ENCODE measurements at regions not wholly inside any gene's neighbourhood (a gene's known extent, or its start where the extent isn't known, plus 50 kb on each side); places are given as distances from the start of the nearest gene placed in this dataset.
A peak's percentile ranks its signal among the peaks of the same experiment; 100 is the strongest.

DNA sequence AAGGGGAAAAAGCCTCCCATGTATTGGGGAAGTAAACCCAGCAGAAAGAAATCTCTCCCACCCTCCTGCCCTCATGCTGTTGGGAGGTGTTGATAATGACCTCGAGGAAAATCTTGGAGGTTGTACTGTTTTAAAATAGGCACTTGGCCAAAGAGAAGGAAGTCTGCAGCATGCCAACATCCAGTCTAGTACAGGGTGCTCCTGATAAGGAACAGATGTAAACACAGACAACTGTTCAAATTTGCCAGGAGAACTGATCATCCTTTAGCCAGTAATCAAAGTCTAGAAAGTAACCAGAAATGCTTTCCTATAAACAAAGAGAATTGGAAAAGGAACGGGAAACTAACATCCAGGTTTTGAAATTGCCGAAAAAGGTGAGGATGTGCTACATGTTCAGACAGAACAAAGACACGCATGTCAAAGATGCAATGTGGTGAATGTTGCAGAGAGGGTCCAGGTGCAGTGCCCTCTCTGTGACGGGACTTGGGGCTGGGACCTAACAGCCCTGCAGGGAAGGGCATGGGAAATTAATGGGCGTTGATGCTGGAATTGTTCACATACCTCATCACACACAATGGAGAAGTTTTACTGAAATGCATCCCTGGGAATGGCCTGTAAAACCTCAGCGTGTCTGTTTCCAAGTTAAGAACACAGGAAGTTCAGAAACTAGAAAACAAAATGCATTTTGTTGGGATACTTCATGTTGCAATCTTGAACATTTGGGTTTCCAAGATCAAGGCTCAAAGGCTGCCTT lies 125.7 kb upstream of the RND3 start:
- POLR2A ChIA-PET, result no interaction called here
- no peak overlapping the region for H3K27ac ChIP-seq (ENCODE audit: extremely low read depth, low read depth, low read length)

DNA sequence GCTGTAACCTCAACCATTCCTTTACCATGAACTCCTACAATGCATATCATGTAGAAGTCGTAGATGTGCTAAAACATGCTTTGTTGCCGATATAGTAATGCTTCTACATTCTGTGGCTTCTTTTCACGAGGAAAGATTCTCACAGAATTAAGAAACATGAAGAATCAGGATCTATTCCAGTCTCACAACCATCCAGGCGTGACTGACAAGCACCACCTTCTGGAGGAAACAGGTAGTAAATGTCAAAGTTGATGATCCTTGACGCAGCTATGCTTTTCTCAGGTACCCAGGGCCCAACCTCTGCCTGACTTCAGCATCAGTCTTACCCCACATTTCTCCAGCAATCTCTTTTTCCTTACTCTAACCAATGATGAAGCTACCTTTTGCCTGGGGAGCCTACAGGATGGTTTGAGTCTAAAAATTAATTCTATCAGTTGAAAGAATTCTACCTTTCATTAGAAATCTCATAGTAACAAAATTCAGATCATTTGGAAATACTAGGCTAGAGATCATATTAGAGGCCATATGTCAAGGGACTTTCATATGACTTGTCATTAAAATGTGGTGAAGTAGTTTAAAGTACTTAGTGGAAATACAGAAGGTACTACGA lies 123.3 kb upstream of the RND3 start:
- no peaks in the 10 kb centered on the region for H3K4me1 ChIP-seq (ENCODE audit: control insufficient read depth, insufficient read depth, low read length)
- no peaks in the 10 kb centered on the region for H3K9me3 ChIP-seq (ENCODE audit: control insufficient read depth, insufficient read depth, low read depth, low read length)
- POLR2A ChIA-PET, result no interaction called here
- CTCF ChIA-PET, result interaction anchor here (0.6 to 1.8 kb wide), 5 partner anchors 10 to 1016 kb away, joined by 3 to 14 read pairs (median 3); no protein-coding TSS in a partner anchor
- H3K27ac ChIP-seq (ENCODE audit: extremely low read depth, low read depth, low read length), result no peak overlapping the region
- H3K4me3 ChIP-seq (ENCODE audit: low read depth, low read length), result no peak overlapping the region
- H3K36me3 ChIP-seq (ENCODE audit: control insufficient read depth in 2 of 2, insufficient read depth in 1 of 2, low read length in 2 of 2), result no peaks in the 10 kb centered on the region
- TF ChIP-seq, protein P1, sequence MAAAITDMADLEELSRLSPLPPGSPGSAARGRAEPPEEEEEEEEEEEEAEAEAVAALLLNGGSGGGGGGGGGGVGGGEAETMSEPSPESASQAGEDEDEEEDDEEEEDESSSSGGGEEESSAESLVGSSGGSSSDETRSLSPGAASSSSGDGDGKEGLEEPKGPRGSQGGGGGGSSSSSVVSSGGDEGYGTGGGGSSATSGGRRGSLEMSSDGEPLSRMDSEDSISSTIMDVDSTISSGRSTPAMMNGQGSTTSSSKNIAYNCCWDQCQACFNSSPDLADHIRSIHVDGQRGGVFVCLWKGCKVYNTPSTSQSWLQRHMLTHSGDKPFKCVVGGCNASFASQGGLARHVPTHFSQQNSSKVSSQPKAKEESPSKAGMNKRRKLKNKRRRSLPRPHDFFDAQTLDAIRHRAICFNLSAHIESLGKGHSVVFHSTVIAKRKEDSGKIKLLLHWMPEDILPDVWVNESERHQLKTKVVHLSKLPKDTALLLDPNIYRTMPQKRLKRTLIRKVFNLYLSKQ (tag by site-specific recombination; IDR thresholded peaks at IDR 0.05; ENCODE audit: borderline replicate concordance), result no peak
- TF ChIP-seq, protein P2, sequence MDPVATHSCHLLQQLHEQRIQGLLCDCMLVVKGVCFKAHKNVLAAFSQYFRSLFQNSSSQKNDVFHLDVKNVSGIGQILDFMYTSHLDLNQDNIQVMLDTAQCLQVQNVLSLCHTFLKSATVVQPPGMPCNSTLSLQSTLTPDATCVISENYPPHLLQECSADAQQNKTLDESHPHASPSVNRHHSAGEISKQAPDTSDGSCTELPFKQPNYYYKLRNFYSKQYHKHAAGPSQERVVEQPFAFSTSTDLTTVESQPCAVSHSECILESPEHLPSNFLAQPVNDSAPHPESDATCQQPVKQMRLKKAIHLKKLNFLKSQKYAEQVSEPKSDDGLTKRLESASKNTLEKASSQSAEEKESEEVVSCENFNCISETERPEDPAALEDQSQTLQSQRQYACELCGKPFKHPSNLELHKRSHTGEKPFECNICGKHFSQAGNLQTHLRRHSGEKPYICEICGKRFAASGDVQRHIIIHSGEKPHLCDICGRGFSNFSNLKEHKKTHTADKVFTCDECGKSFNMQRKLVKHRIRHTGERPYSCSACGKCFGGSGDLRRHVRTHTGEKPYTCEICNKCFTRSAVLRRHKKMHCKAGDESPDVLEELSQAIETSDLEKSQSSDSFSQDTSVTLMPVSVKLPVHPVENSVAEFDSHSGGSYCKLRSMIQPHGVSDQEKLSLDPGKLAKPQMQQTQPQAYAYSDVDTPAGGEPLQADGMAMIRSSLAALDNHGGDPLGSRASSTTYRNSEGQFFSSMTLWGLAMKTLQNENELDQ (tag by site-specific recombination; IDR thresholded peaks at IDR 0.05; ENCODE audit: low read depth), result no peak
- TF ChIP-seq RBAK (tag by site-specific recombination; IDR thresholded peaks at IDR 0.05) (no peak), ZNF202 (tag by site-specific recombination; IDR thresholded peaks at IDR 0.05; ENCODE audit: borderline replicate concordance) (no peak), ZNF214 (tag by site-specific recombination; IDR thresholded peaks at IDR 0.05; ENCODE audit: borderline replicate concordance) (no peak), KLF16 (tag by site-specific recombination; IDR thresholded peaks at IDR 0.05) (no peak), ZNF654 (tag by site-specific recombination; IDR thresholded peaks at IDR 0.05; ENCODE audit: low read depth) (peak; percentile 71), ZNF843 (tag by site-specific recombination; IDR thresholded peaks at IDR 0.05) (no peak), ZNF785 (tag by site-specific recombination; IDR thresholded peaks at IDR 0.05) (no peak), BCL11B (tag by site-specific recombination; IDR thresholded peaks at IDR 0.05; ENCODE audit: low read depth) (no peak), ZSCAN23 (tag by site-specific recombination; IDR thresholded peaks at IDR 0.05) (no peak), TRIM28 (IDR thresholded peaks at IDR 0.05; ENCODE audit: borderline replicate concordance, low read length) (no peak), GLIS1 (tag by site-specific recombination; IDR thresholded peaks at IDR 0.05) (no peak), ZEB2 (tag by site-specific recombination; IDR thresholded peaks at IDR 0.05) (no peak)

More for the DNA sequence above, 125.7 kb upstream of the RND3 start:
- no peak overlapping the region for H3K4me3 ChIP-seq (ENCODE audit: low read depth, low read length)
- no peak for TF ChIP-seq ZNF423 (tag by site-specific recombination; IDR thresholded peaks at IDR 0.05)
- TF ChIP-seq, protein P3, sequence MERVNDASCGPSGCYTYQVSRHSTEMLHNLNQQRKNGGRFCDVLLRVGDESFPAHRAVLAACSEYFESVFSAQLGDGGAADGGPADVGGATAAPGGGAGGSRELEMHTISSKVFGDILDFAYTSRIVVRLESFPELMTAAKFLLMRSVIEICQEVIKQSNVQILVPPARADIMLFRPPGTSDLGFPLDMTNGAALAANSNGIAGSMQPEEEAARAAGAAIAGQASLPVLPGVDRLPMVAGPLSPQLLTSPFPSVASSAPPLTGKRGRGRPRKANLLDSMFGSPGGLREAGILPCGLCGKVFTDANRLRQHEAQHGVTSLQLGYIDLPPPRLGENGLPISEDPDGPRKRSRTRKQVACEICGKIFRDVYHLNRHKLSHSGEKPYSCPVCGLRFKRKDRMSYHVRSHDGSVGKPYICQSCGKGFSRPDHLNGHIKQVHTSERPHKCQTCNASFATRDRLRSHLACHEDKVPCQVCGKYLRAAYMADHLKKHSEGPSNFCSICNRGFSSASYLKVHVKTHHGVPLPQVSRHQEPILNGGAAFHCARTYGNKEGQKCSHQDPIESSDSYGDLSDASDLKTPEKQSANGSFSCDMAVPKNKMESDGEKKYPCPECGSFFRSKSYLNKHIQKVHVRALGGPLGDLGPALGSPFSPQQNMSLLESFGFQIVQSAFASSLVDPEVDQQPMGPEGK (tag by site-specific recombination; IDR thresholded peaks at IDR 0.05), result no peak
- no peak for TF ChIP-seq ZNF623 (tag by site-specific recombination; IDR thresholded peaks at IDR 0.05)
- TF ChIP-seq GLIS1 (tag by site-specific recombination; IDR thresholded peaks at IDR 0.05), result no peak
- TF ChIP-seq, protein P4, sequence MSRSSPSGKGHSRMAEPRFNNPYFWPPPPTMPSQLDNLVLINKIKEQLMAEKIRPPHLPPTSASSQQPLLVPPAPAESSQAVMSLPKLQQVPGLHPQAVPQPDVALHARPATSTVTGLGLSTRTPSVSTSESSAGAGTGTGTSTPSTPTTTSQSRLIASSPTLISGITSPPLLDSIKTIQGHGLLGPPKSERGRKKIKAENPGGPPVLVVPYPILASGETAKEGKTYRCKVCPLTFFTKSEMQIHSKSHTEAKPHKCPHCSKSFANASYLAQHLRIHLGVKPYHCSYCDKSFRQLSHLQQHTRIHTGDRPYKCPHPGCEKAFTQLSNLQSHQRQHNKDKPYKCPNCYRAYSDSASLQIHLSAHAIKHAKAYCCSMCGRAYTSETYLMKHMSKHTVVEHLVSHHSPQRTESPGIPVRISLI (tag by site-specific recombination; IDR thresholded peaks at IDR 0.05), result no peak
- TF ChIP-seq, protein P5, sequence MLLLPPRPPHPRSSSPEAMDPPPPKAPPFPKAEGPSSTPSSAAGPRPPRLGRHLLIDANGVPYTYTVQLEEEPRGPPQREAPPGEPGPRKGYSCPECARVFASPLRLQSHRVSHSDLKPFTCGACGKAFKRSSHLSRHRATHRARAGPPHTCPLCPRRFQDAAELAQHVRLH (tag by site-specific recombination; IDR thresholded peaks at IDR 0.05), result no peak
- no peak for TF ChIP-seq ZNF48 (tag by site-specific recombination; IDR thresholded peaks at IDR 0.05)
- no peak for TF ChIP-seq ZNF610 (tag by site-specific recombination; IDR thresholded peaks at IDR 0.05; ENCODE audit: borderline replicate concordance)
- no peak for TF ChIP-seq HOXC10 (CRISPR knock-in tag; IDR thresholded peaks at IDR 0.05)
- TF ChIP-seq MZF1 (tag by site-specific recombination; IDR thresholded peaks at IDR 0.05; ENCODE audit: borderline replicate concordance), result no peak
- no peak for TF ChIP-seq ZSCAN23 (tag by site-specific recombination; IDR thresholded peaks at IDR 0.05)
- no peak for TF ChIP-seq ZNF140 (tag by site-specific recombination; IDR thresholded peaks at IDR 0.05)
- no peak for TF ChIP-seq ZNF274 (IDR thresholded peaks at IDR 0.05; ENCODE audit: low read length)
- TF ChIP-seq ZNF274 (tag by site-specific recombination; IDR thresholded peaks at IDR 0.05; ENCODE audit: borderline replicate concordance), result no peak
- TF ChIP-seq, protein P1 (tag by site-specific recombination; IDR thresholded peaks at IDR 0.05; ENCODE audit: borderline replicate concordance), result no peak
- TF ChIP-seq ZNF558 (tag by site-specific recombination; IDR thresholded peaks at IDR 0.05), result no peak
- no peak for TF ChIP-seq ZNF548 (tag by site-specific recombination; IDR thresholded peaks at IDR 0.05)
- TF ChIP-seq SALL2 (tag by site-specific recombination; IDR thresholded peaks at IDR 0.05; ENCODE audit: borderline replicate concordance), result no peak
- no peak for TF ChIP-seq ZNF138 (tag by site-specific recombination; IDR thresholded peaks at IDR 0.05; ENCODE audit: borderline replicate concordance)
- TF ChIP-seq WT1 (tag by site-specific recombination; IDR thresholded peaks at IDR 0.05), result no peak
- no peaks in the 10 kb centered on the region for H3K9me3 ChIP-seq (ENCODE audit: control insufficient read depth, insufficient read depth, low read depth, low read length)
- H3K4me1 ChIP-seq (ENCODE audit: control insufficient read depth, insufficient read depth, low read length), result 0 out of 2 replicates have a peak, but pooled peaks cover under 1% of the 10 kb centered on the region
- CTCF ChIA-PET, result interaction anchor here (0.9 kb wide), 1 partner anchor 458 kb away, joined by 4 read pairs; no protein-coding TSS in a partner anchor
- H3K36me3 ChIP-seq (ENCODE audit: control insufficient read depth in 2 of 2, insufficient read depth in 1 of 2, low read length in 2 of 2), result no peaks in the 10 kb centered on the region

Measured in HEK293 (cell line).